Stimulated activated memory B cell treated with anti-CD40 and anti-IgM and Interleukin-4, amounts not matched to agents 10 μg/mL and 1 μg/mL and 100 μg/mL, for 72 hours (primary cell): ENCODE measurements at regions not wholly inside any gene's neighbourhood (a gene's known extent, or its start where the extent isn't known, plus 50 kb on each side); places are given as distances from the start of the nearest gene placed in this dataset.

ENCODE experiments used
- ATAC-seq: fragments of 150-1000 bp; cut with Tn5 transposase; 2 replicates; pipeline ENCODE4 v1.10.0; 2021
- H3K27ac Mint-ChIP-seq: one replicate; pipeline ENCODE4 v1.8.0; 2022; ENCODE audit warnings: mild to moderate bottlenecking, mixed read lengths
- H3K27me3 Mint-ChIP-seq: one replicate; pipeline ENCODE4 v1.8.0; 2022; ENCODE audit warnings: mixed read lengths
- H3K36me3 Mint-ChIP-seq: one replicate; pipeline ENCODE4 v1.8.0; 2022; ENCODE audit warnings: mixed read lengths
- H3K4me1 Mint-ChIP-seq: one replicate; pipeline ENCODE4 v1.8.0; 2022; ENCODE audit warnings: mixed read lengths
- H3K4me3 Mint-ChIP-seq: one replicate; pipeline ENCODE4 v1.8.0; 2022; ENCODE audit warnings: mild to moderate bottlenecking, moderate library complexity, mixed read lengths
- H3K9me3 Mint-ChIP-seq: one replicate; pipeline ENCODE4 v1.8.0; 2022; ENCODE audit warnings: mixed read lengths

DNA sequence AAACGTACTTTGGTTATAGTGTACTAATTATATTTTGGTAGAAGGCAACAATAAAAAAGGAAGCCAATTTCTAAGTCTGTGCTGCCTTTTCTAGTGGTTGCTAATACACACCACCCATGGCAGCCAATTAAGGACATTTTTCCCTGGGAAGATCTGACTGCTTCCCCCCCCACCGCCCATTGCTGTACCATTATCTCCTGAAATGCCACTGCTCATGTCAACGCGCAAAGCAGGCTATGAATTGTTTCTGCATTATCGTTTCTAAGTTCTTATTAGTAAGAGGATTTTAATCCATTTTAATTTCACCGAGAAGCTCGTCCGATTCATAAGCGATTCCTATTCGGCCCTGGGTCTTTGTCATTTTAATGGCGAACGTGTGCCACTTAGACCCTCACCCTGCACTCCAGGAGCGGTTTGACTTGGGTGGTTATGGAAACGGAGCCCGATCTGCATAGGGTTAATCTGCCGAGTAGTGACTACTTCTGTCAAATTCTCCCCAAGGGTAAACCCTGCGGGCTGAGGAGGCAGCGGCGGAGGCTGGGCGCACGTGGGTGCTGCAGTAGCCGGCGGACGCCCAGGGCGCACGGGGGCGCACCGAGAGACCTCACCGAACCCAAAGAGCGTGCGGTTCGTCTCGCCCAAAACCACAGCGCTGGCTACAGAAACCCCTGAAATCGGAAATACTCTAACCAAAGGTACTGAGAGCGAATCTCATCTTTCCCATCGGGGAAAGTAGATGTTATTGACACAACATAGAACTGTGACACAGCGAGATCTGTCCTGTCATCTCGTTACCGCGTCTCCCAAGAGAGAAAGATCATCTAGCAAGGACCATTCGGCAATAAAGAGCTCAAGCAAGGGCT, 55.8 kb upstream of the SHC3 start:
- Mint-ChIP-seq H3K27ac (no peak overlapping the region), H3K36me3 (no peaks in the 10 kb centered on the region), H3K27me3 (peaks cover 38% of the 10 kb centered on the region), H3K9me3 (no peaks in the 10 kb centered on the region), H3K4me1 (peaks cover 15% of the 10 kb centered on the region), H3K4me3 (peak overlapping the region; percentile 43)
- peak; percentile 94 for ATAC-seq

DNA sequence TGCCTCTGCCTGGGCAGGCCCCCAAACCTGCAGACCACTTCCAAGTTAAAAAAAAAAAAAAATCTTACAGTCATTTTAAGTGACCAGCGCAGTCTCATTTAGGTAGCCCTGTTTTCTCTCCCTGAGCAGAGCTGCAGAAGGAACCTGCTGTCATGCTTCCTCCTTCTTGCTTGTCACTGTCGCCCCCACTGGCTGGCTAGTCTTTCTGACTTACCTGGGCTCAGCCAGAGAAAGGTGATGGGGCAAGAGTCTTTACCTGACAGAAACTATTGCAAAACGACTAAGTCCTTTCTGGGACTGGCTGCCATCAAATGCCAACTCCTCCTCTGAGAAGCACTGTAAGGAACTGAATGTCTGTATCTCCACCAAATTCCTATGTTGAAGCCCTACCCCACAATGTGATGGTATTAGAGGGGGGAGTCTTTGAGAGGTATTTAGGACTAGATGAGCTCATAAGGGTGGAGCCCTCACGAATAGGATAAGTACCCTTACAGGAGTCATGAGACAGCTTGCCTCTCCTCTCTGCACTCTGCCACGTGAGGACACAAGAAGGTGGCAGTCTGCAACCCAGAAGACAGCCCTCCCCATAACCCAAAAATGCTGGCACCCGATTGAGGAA, 58.4 kb upstream of the SHC3 start:
- H3K9me3 Mint-ChIP-seq: no peaks in the 10 kb centered on the region
- ATAC-seq: no peak
- peaks cover 15% of the 10 kb centered on the region for H3K4me1 Mint-ChIP-seq
- no peak overlapping the region for H3K4me3 Mint-ChIP-seq
- H3K27ac Mint-ChIP-seq: no peak overlapping the region
- H3K36me3 Mint-ChIP-seq: no peaks in the 10 kb centered on the region
- peaks cover 48% of the 10 kb centered on the region for H3K27me3 Mint-ChIP-seq

DNA sequence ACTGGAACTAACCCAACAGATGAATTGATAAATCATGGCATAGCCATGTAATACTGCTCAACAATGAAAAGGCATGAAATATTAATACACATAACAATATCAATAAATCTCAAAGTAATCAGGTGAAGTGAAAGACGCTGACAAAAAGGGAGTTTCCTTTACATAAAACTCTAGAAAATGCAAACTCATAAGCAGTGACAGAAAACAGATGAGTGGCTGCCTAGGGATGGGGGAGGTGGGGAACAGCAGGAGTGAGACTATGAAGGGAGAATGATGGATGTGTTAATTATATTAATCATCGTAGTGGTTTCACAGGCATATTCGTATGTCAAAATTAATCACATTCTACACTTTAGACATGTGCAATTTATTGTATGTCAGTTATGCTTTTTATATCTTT, 59.8 kb upstream of the SHC3 start:
- H3K27me3 Mint-ChIP-seq: peaks cover 48% of the 10 kb centered on the region
- no peak for ATAC-seq

GRCh38 chr9:89243296-89244061, 64.9 kb upstream of the SHC3 start:
- Mint-ChIP-seq H3K4me1 (no peaks in the 10 kb centered on the region), H3K4me3 (no peak overlapping the region), H3K9me3 (no peaks in the 10 kb centered on the region), H3K27me3 (peaks cover 10% of the 10 kb centered on the region), H3K36me3 (no peaks in the 10 kb centered on the region), H3K27ac (no peak overlapping the region)
- ATAC-seq: no peak

More for the DNA sequence above, 59.8 kb upstream of the SHC3 start:
- Mint-ChIP-seq H3K27ac (no peak overlapping the region), H3K4me1 (peaks cover 15% of the 10 kb centered on the region), H3K4me3 (no peak overlapping the region), H3K36me3 (no peaks in the 10 kb centered on the region), H3K9me3 (no peaks in the 10 kb centered on the region)

- Mint-ChIP-seq H3K4me3 (no peak overlapping the region), H3K27ac (no peak overlapping the region), H3K36me3 (no peaks in the 10 kb centered on the region), H3K9me3 (no peaks in the 10 kb centered on the region), H3K27me3 (no peaks in the 10 kb centered on the region), H3K4me1 (no peaks in the 10 kb centered on the region)
- ATAC-seq: no peak
These were observed 64.2 kb upstream of the CKS2 start for GRCh38 chr9:89246840-89247239.

DNA sequence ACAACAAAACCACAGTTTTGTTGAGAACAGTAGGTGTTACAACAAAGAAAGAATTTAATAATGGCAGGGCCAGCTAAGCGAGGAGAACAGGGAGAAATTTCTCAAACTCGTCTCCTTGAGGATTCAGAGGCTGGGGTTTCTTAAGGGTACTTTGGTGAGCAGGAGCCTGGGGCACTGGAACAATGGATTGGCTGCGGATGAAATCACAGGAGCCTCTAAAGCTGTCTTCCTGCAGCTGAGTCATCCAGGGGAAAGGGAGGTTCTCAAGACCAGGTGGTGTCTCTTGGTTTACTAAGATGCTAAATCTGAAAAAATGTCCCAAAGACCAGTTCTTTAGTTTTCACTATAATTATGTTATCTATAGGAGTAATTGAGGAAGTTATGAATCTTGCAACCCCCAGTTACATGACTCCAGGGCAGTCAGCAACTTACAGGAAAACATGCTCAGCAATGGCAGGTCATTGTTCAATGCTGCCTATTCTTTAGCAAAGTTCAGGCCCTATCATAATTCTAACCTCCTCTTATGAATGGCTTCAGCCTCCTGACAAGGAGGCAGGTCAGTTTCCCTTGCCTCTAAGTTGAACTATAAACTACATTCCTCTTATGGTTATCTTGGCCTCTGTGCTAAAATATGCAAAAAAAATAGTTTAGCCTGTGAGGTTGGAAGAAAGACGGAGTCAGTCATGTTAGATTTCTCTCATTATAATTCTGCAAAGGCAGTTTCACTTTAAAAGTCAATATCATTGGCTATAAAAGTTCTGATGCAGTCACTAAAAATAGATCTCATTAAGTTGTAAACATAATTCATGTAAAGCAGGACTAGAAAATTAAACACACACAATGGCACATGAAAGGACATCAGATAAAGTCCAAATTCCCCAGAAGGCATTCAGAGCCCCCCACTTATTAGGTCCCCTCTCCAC, 63.3 kb upstream of the CKS2 start:
- Mint-ChIP-seq H3K4me1 (no peaks in the 10 kb centered on the region), H3K27me3 (no peaks in the 10 kb centered on the region), H3K9me3 (no peaks in the 10 kb centered on the region), H3K4me3 (no peak overlapping the region), H3K36me3 (no peaks in the 10 kb centered on the region), H3K27ac (no peak overlapping the region)
- no peak for ATAC-seq

DNA sequence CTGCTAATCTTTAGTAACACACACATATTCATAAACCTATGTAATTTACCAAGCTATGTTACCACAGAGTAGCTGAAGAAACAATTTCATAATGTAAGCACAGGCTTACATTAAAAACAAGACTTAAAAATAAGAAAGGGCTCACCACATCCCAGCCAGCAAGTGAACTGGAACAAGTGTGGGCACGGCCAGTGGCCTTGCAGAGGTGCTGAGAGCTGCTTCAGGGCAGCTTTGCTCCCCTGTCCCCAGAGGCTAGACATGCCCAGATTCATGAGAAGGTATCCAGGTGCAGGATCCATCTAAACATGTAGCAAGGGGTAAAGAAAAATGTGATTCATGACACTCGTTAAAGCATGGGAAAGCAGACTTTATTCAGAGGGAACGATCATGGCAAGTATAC, 62.0 kb upstream of the CKS2 start:
- no peaks in the 10 kb centered on the region for H3K27me3 Mint-ChIP-seq
- no peaks in the 10 kb centered on the region for H3K9me3 Mint-ChIP-seq
- no peaks in the 10 kb centered on the region for H3K36me3 Mint-ChIP-seq
- no peaks in the 10 kb centered on the region for H3K4me1 Mint-ChIP-seq
- ATAC-seq: no peak
- no peak overlapping the region for H3K27ac Mint-ChIP-seq
- H3K4me3 Mint-ChIP-seq: no peak overlapping the region

DNA sequence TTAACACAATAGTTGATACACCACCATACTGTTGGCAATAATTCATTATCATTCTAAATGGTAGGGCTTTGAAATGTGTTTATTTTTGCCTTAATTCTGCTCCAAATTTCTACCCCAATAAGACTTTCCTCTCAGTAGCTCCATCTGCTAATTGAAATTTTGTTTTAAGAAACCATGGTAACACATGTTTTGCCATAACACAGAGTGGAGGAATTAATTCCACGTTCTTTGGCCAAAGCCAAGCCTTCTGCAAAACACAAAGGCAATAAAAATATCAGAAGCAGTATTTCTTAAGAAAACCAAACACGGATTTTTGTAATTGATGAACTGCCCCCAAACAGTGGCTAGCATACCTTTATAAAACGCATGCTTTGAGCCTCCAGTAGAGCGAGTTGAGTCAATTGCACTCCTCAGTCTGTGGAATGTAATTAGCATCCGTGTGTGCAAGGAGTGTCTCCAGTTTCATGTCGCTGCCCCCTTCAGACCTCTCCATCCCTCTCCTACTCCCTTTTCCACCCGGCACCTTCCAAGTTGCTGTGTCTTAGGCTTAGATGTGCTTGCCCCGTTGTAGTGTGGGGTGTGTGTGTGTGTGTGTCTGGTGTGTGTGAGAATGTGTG, 58.2 kb upstream of the CKS2 start:
- no peak overlapping the region for H3K4me3 Mint-ChIP-seq
- H3K9me3 Mint-ChIP-seq: no peaks in the 10 kb centered on the region
- H3K36me3 Mint-ChIP-seq: no peaks in the 10 kb centered on the region
- H3K27ac Mint-ChIP-seq: no peak overlapping the region
- no peak for ATAC-seq
- H3K27me3 Mint-ChIP-seq: no peaks in the 10 kb centered on the region
- no peaks in the 10 kb centered on the region for H3K4me1 Mint-ChIP-seq

- ATAC-seq: no peak
- Mint-ChIP-seq H3K27ac (no peak overlapping the region), H3K4me1 (no peaks in the 10 kb centered on the region), H3K4me3 (no peak overlapping the region), H3K9me3 (no peaks in the 10 kb centered on the region), H3K27me3 (no peaks in the 10 kb centered on the region), H3K36me3 (no peaks in the 10 kb centered on the region)
These were observed 56.8 kb upstream of the CKS2 start for GRCh38 chr9:89254058-89254772.

GRCh38 chr9:89254773-89255125, 56.2 kb upstream of the CKS2 start:
- Mint-ChIP-seq H3K4me1 (no peaks in the 10 kb centered on the region), H3K9me3 (no peaks in the 10 kb centered on the region), H3K27ac (no peak overlapping the region), H3K4me3 (no peak overlapping the region), H3K27me3 (no peaks in the 10 kb centered on the region), H3K36me3 (no peaks in the 10 kb centered on the region)
- ATAC-seq: no peak

GRCh38 chr9:89256225-89256624, 54.8 kb upstream of the CKS2 start:
- H3K27me3 Mint-ChIP-seq: no peaks in the 10 kb centered on the region
- no peak overlapping the region for H3K4me3 Mint-ChIP-seq
- H3K4me1 Mint-ChIP-seq: no peaks in the 10 kb centered on the region
- H3K27ac Mint-ChIP-seq: no peak overlapping the region
- no peak for ATAC-seq
- H3K36me3 Mint-ChIP-seq: no peaks in the 10 kb centered on the region
- H3K9me3 Mint-ChIP-seq: no peaks in the 10 kb centered on the region

DNA sequence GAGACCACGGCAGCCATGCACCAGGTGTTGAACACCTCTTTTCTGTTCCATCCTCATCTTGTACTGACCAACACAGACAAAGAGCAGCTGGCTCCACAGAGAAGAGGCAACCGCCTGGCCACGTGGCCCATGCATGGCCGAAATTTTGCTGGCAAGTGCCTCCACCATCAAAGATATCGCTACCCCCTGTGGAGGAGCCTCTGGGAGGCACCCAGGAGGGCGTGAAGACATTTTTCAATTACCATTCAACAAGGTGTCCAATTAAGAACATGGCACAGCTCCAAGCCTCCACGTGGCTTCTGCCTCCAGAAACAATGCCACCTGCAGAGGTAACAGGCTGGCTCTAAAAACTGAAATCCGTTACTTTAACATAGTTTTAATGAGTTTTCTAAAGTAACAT, 54.4 kb upstream of the CKS2 start:
- no peaks in the 10 kb centered on the region for H3K36me3 Mint-ChIP-seq
- no peaks in the 10 kb centered on the region for H3K4me1 Mint-ChIP-seq
- no peaks in the 10 kb centered on the region for H3K9me3 Mint-ChIP-seq
- no peak overlapping the region for H3K27ac Mint-ChIP-seq
- no peaks in the 10 kb centered on the region for H3K27me3 Mint-ChIP-seq
- H3K4me3 Mint-ChIP-seq: no peak overlapping the region
- no peak for ATAC-seq

- Mint-ChIP-seq H3K36me3 (no peaks in the 10 kb centered on the region), H3K9me3 (no peaks in the 10 kb centered on the region), H3K27ac (no peak overlapping the region), H3K27me3 (no peaks in the 10 kb centered on the region), H3K4me1 (no peaks in the 10 kb centered on the region), H3K4me3 (no peak overlapping the region)
- ATAC-seq: no peak
These were observed 50.5 kb upstream of the CKS2 start for GRCh38 chr9:89260525-89260924.
